ENCODE measurements at regions not wholly inside any gene's neighbourhood (a gene's known extent, or its start where the extent isn't known, plus 50 kb on each side); places are given as distances from the start of the nearest gene placed in this dataset.

DNA sequence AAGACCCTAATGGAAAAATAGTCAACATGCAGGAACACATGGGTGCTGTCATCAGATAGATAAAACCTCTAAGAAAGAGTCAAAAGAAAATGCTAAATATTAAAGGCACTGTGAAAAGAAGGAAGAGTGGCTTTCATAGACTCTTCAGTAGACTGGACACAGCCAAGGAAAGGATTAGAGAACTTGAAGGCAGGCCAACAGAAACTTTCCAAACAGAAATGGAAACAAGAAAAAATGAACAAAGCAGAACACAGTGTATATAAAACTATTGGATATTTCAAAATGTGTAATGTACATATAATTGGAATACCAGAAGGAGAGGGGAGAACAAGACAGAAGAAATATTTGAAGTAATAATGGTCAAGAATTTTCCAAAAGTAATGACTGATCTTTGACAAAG lies 431.9 kb downstream of the MATN1 start:
- Histone ChIP-seq H3K4me1 (ENCODE audit: control insufficient read depth in 4 of 4, insufficient read depth in 4 of 4, low read length in 3 of 4) (no peaks in the 10 kb centered on the region), H3K4me3 (ENCODE audit: low read depth in 1 of 3, low read length in 3 of 3) (no peak overlapping the region), H3K27me3 (ENCODE audit: control insufficient read depth in 4 of 4, insufficient read depth in 4 of 4, low read length in 3 of 4) (peaks cover 0 to 8% (median 0%) of the 10 kb centered on the region in 4 donors), H3K9me3 (ENCODE audit: control insufficient read depth in 4 of 4, low read length in 3 of 4) (peaks cover 0 to 7% (median 3%) of the 10 kb centered on the region in 4 donors), H3K9ac (ENCODE audit: low read depth in 1 of 2, low read length in 2 of 2) (no peak overlapping the region), H3K27ac (ENCODE audit: low read depth in 1 of 2, low read length in 2 of 2) (no peak overlapping the region), H3K36me3 (ENCODE audit: control insufficient read depth in 4 of 4, insufficient read depth in 3 of 4, low read depth in 1 of 4, low read length in 3 of 4) (no peaks in the 10 kb centered on the region)
- TF ChIP-seq REST (IDR thresholded peaks at IDR 0.05) (no peak), FOXA1 (IDR thresholded peaks at IDR 0.05) (no peak), HNF4A (conservative IDR thresholded peaks at IDR 0.05) (no peak), RAD21 (IDR thresholded peaks at IDR 0.05) (no peak), TAF1 (conservative IDR thresholded peaks at IDR 0.05) (no peak), SP1 (IDR thresholded peaks at IDR 0.05) (no peak), FOXA2 (IDR thresholded peaks at IDR 0.05) (no peak), YY1 (IDR thresholded peaks at IDR 0.05) (no peak), HNF4G (IDR thresholded peaks at IDR 0.05) (no peak), RXRA (IDR thresholded peaks at IDR 0.05) (no peak), EGR1 (IDR thresholded peaks at IDR 0.05; ENCODE audit: low read depth in 2 of 2) (no peak)
- TF ChIP-seq, protein P1, sequence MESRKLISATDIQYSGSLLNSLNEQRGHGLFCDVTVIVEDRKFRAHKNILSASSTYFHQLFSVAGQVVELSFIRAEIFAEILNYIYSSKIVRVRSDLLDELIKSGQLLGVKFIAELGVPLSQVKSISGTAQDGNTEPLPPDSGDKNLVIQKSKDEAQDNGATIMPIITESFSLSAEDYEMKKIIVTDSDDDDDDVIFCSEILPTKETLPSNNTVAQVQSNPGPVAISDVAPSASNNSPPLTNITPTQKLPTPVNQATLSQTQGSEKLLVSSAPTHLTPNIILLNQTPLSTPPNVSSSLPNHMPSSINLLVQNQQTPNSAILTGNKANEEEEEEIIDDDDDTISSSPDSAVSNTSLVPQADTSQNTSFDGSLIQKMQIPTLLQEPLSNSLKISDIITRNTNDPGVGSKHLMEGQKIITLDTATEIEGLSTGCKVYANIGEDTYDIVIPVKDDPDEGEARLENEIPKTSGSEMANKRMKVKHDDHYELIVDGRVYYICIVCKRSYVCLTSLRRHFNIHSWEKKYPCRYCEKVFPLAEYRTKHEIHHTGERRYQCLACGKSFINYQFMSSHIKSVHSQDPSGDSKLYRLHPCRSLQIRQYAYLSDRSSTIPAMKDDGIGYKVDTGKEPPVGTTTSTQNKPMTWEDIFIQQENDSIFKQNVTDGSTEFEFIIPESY (IDR thresholded peaks at IDR 0.05), result no peak
- TF ChIP-seq, protein P2, sequence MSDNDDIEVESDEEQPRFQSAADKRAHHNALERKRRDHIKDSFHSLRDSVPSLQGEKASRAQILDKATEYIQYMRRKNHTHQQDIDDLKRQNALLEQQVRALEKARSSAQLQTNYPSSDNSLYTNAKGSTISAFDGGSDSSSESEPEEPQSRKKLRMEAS (IDR thresholded peaks at IDR 0.05), result no peak
- TF ChIP-seq, protein P3, sequence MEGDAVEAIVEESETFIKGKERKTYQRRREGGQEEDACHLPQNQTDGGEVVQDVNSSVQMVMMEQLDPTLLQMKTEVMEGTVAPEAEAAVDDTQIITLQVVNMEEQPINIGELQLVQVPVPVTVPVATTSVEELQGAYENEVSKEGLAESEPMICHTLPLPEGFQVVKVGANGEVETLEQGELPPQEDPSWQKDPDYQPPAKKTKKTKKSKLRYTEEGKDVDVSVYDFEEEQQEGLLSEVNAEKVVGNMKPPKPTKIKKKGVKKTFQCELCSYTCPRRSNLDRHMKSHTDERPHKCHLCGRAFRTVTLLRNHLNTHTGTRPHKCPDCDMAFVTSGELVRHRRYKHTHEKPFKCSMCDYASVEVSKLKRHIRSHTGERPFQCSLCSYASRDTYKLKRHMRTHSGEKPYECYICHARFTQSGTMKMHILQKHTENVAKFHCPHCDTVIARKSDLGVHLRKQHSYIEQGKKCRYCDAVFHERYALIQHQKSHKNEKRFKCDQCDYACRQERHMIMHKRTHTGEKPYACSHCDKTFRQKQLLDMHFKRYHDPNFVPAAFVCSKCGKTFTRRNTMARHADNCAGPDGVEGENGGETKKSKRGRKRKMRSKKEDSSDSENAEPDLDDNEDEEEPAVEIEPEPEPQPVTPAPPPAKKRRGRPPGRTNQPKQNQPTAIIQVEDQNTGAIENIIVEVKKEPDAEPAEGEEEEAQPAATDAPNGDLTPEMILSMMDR (IDR thresholded peaks at IDR 0.05; ENCODE audit: low read depth, low read length, missing input control), result no peak
- DNase-seq (ENCODE audit: low spot score), result no peak

- TF ChIP-seq HNF4A (conservative IDR thresholded peaks at IDR 0.05) (no peak), JUND (IDR thresholded peaks at IDR 0.05) (no peak), RXRA (IDR thresholded peaks at IDR 0.05) (no peak), FOXA1 (IDR thresholded peaks at IDR 0.05) (no peak), YY1 (IDR thresholded peaks at IDR 0.05) (no peak), ATF3 (IDR thresholded peaks at IDR 0.05) (no peak), FOXA2 (IDR thresholded peaks at IDR 0.05) (no peak), EGR1 (IDR thresholded peaks at IDR 0.05; ENCODE audit: low read depth in 2 of 2) (no peak), GABPA (IDR thresholded peaks at IDR 0.05 in 1 of 2, conservative IDR thresholded peaks at IDR 0.05 in 1 of 2) (no peak)
- TF ChIP-seq, protein P2 (IDR thresholded peaks at IDR 0.05), result no peak
- H3K4me3 ChIP-seq (ENCODE audit: low read depth in 1 of 3, low read length in 3 of 3), result no peak overlapping the region
- 57% methylated on average over 1 of the region's 1 CpG for WGBS
- peak; percentile 12 for DNase-seq (ENCODE audit: low spot score)
- H3K9me3 ChIP-seq (ENCODE audit: control insufficient read depth in 4 of 4, low read length in 3 of 4), result peaks cover 0 to 7% (median 2%) of the 10 kb centered on the region in 4 donors
- H3K9ac ChIP-seq (ENCODE audit: low read depth in 1 of 2, low read length in 2 of 2), result no peak overlapping the region
- peaks cover 0 to 4% (median 0%) of the 10 kb centered on the region in 4 donors for H3K27me3 ChIP-seq (ENCODE audit: control insufficient read depth in 4 of 4, insufficient read depth in 4 of 4, low read length in 3 of 4)
- no peaks in the 10 kb centered on the region for H3K36me3 ChIP-seq (ENCODE audit: control insufficient read depth in 4 of 4, insufficient read depth in 3 of 4, low read depth in 1 of 4, low read length in 3 of 4)
- H3K4me1 ChIP-seq (ENCODE audit: control insufficient read depth in 4 of 4, insufficient read depth in 4 of 4, low read length in 3 of 4), result no peaks in the 10 kb centered on the region
- no peak overlapping the region for H3K27ac ChIP-seq (ENCODE audit: low read depth in 1 of 2, low read length in 2 of 2)
Observed at GRCh38 chr1:30290581-30290980, 432.8 kb downstream of the MATN1 start.
